Activated T-cell treated with anti-CD3 and anti-CD28 coated beads, Interleukin-2, amount 50 U/mL, for 24 hours (primary cell): ENCODE measurements at regions not wholly inside any gene's neighbourhood (a gene's known extent, or its start where the extent isn't known, plus 50 kb on each side); places are given as distances from the start of the nearest gene placed in this dataset.

Source experiments
- DNase-seq: peaks from one replicate; pipeline ENCODE4 v3.0.0-alpha.2; 2020
- H3K27ac Mint-ChIP-seq: 2 replicates; pipeline ENCODE4 v1.8.0; 2020; ENCODE audit warnings: mild to moderate bottlenecking, mixed read lengths
- H3K27me3 Mint-ChIP-seq: 2 replicates; pipeline ENCODE4 v1.8.0; 2020; ENCODE audit warnings: mixed read lengths
- H3K36me3 Mint-ChIP-seq: 2 replicates; pipeline ENCODE4 v1.8.0; 2020; ENCODE audit warnings: low read depth, mixed read lengths
- H3K4me1 Mint-ChIP-seq: 2 replicates; pipeline ENCODE4 v1.8.0; 2020; ENCODE audit warnings: low read depth, mixed read lengths
- H3K4me3 Mint-ChIP-seq: 2 replicates; pipeline ENCODE4 v1.8.0; 2020; ENCODE audit warnings: mild to moderate bottlenecking, moderate library complexity, mixed read lengths
- H3K9me3 Mint-ChIP-seq: 2 replicates; pipeline ENCODE4 v1.8.0; 2020; ENCODE audit warnings: mixed read lengths

- no peak overlapping the region for H3K4me3 Mint-ChIP-seq
These were observed 415.9 kb downstream of the ETS1 start for GRCh38 chr11:128171506-128171905.

DNA sequence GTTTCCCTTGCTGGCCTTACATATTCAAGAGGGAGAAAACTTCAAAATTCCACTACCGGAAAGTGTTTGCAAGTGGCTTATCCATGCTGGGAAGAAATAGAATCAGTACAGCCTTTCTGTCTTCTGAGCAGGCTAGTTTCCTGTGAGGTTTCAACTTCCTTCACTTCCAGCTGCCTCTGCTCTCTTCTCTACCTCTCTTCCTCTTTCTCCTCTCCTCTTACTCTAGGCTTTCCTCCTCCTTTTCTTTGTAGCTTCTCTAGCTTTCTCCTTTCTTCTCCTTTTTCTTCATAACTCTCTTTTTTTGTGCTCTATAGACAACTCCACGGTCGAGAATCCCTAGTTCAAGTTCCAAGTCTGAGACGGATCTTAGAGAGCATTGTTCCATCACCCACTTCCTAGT is 421.8 kb downstream of the ETS1 start:
- no peaks in the 10 kb centered on the region for H3K36me3 Mint-ChIP-seq
- H3K4me3 Mint-ChIP-seq = no peak overlapping the region
- no peak for DNase-seq
- H3K27me3 Mint-ChIP-seq = no peaks in the 10 kb centered on the region
- H3K27ac Mint-ChIP-seq = no peak overlapping the region
- no peaks in the 10 kb centered on the region for H3K9me3 Mint-ChIP-seq
- peaks cover 6% of the 10 kb centered on the region for H3K4me1 Mint-ChIP-seq

More at GRCh38 chr11:128171506-128171905, 415.9 kb downstream of the ETS1 start:
- Mint-ChIP-seq H3K36me3 (no peaks in the 10 kb centered on the region), H3K27me3 (no peaks in the 10 kb centered on the region), H3K4me1 (peaks cover 24% of the 10 kb centered on the region), H3K27ac (no peak overlapping the region), H3K9me3 (no peaks in the 10 kb centered on the region)
- no peak for DNase-seq

DNA sequence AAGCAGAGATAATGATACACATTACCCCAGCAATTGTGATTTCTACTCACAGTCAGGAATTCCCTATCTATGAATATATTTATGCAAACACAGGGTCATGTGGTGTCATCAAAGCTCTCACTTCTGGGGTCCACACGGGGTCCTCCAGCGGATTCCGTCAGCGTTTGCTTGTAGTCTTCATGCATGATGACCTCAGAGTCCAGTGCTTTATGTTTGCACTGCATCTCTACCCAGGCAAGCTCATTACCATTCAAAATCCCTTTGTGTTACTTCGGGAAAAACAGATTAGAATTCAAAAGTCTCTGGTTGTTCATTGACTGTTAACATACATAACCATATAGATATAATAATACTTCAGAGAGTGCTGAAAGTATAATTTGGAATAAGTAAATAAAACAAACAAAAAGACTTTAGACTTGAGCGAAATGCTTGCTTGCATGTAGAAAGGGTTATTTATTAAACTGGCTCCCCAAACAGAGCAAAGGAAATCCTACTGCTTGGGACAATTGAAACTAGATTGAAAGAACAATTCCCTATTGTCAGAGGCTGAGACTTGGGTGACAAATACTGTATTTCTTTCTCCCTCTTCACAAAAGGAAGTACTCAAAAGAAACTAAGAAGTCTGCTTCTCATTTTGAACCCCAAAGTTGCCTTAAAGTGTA is 423.1 kb downstream of the ETS1 start:
- Mint-ChIP-seq H3K27ac (no peak overlapping the region), H3K9me3 (no peaks in the 10 kb centered on the region), H3K36me3 (no peaks in the 10 kb centered on the region), H3K27me3 (no peaks in the 10 kb centered on the region), H3K4me3 (no peak overlapping the region), H3K4me1 (peaks cover 6% of the 10 kb centered on the region)
- DNase-seq = no peak

DNA sequence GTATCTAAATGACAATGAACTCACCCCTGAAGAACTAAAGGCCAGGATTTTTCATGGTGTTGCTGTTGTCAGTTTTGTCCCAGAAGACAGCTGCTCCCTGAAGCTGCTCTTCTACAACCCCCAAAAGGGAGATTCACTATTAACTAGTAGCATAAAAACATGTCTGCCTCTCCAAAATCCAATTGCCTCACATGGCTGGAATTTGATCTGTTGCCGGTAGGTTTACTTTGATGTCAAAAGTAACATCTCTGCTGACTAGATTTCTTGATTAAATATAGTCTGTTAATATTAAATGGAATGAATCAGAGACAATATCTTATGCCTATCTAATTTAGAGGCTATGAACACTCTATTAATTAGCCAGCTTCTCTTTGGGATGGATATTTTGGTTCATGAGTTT is 425.4 kb downstream of the ETS1 start:
- no peak overlapping the region for H3K27ac Mint-ChIP-seq
- no peaks in the 10 kb centered on the region for H3K36me3 Mint-ChIP-seq
- H3K27me3 Mint-ChIP-seq = no peaks in the 10 kb centered on the region
- DNase-seq = no peak
- H3K4me1 Mint-ChIP-seq = peaks cover 20% of the 10 kb centered on the region
- H3K4me3 Mint-ChIP-seq = no peak overlapping the region
- no peaks in the 10 kb centered on the region for H3K9me3 Mint-ChIP-seq

DNA sequence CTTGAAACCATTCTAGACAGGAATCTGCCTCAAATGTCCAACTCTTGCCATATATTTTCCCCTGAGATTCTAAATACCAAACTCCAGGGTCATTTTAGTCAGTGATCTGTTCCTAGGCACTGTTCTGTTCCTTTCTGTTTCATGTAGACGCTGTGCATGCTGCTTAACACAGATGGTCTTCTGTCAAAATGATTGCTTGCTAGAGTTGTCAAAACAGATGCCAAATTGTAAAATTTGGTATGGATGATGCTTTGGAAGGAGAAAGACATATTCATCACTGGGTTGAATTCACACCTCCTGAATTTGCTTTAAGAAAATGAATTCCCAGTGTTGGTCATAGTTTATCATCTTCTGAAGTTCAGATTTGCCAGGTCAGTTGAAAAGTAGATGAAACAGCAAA is 425.9 kb downstream of the ETS1 start:
- Mint-ChIP-seq H3K4me3 (no peak overlapping the region), H3K9me3 (no peaks in the 10 kb centered on the region), H3K27ac (no peak overlapping the region), H3K36me3 (no peaks in the 10 kb centered on the region), H3K27me3 (no peaks in the 10 kb centered on the region), H3K4me1 (peaks cover 23% of the 10 kb centered on the region)
- no peak for DNase-seq

GRCh38 chr11:128158860-128159259 is 428.5 kb downstream of the ETS1 start:
- no peak overlapping the region for H3K4me3 Mint-ChIP-seq
- H3K4me1 Mint-ChIP-seq = peaks cover 16% of the 10 kb centered on the region
- no peak overlapping the region for H3K27ac Mint-ChIP-seq
- no peak for DNase-seq
- no peaks in the 10 kb centered on the region for H3K9me3 Mint-ChIP-seq
- no peaks in the 10 kb centered on the region for H3K36me3 Mint-ChIP-seq
- no peaks in the 10 kb centered on the region for H3K27me3 Mint-ChIP-seq

DNA sequence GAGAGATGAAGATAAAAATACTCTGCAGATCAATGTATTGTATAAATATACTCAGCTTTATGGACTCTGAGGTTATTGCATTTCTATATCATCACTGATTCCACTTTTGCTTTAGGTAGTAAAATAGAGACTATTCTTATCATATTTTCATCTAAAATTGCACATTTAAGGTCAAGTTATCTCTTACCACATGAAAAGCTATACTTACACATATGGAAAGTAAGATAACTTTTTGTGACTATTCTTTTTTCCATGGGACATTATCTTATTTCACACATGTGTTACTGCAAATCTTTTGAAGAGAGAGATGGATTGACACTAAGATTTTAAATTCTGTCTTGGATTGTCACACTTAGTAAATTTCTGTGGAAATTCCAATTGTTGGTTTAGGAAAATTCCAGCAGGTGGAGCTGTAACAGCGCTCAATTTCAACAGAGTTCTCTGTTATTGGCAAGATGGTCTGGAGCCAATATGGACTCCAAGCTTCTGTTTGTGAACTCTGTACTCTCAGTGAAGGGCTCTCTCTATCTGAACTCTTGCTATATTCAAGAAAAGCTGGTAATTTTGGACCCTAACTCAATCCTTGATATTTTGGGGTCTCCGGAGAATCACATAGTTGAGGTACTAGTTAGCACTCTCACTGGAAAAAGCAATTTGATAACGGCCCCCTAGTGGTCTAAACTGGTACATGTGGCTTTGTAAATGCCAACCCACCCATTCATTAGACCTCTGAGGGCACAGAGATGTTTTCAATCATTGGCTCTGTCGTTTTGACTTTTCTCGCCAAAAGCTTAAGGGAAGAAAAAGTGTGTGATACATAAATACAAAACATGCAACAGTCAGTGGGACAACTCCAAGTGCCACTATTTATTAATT is 429.7 kb downstream of the ETS1 start:
- peak overlapping the region; percentile 68 for H3K4me3 Mint-ChIP-seq
- H3K27ac Mint-ChIP-seq = peak overlapping the region; percentile 93
- H3K4me1 Mint-ChIP-seq = peaks cover 16% of the 10 kb centered on the region
- H3K27me3 Mint-ChIP-seq = no peaks in the 10 kb centered on the region
- no peak for DNase-seq
- H3K9me3 Mint-ChIP-seq = no peaks in the 10 kb centered on the region
- no peaks in the 10 kb centered on the region for H3K36me3 Mint-ChIP-seq

GRCh38 chr11:128156486-128156885 is 430.9 kb downstream of the ETS1 start:
- Mint-ChIP-seq H3K4me1 (peaks cover 16% of the 10 kb centered on the region), H3K36me3 (no peaks in the 10 kb centered on the region), H3K4me3 (no peak overlapping the region), H3K27me3 (no peaks in the 10 kb centered on the region), H3K9me3 (no peaks in the 10 kb centered on the region), H3K27ac (no peak overlapping the region)
- no peak for DNase-seq

GRCh38 chr11:128155590-128155989 is 431.8 kb downstream of the ETS1 start:
- no peak overlapping the region for H3K4me3 Mint-ChIP-seq

DNA sequence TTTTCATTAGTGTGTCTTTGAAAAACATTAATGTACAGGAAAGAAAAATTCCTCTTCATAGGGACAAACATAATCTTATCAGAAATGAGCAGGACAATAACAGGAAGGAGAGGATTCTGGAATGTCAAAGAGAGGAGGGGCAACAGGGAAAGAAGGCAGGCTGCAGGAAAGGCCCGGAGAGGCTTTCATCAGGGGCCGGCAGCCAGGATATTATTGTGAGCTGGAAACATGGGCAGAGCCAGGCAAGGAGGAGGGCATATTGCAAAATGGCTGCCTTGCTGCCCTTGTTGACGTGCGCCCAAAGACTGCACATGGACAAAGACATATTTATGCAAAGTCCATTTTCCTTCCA is 433.7 kb downstream of the ETS1 start:
- H3K9me3 Mint-ChIP-seq = no peaks in the 10 kb centered on the region
- DNase-seq = no peak
- H3K36me3 Mint-ChIP-seq = no peaks in the 10 kb centered on the region
- no peak overlapping the region for H3K4me3 Mint-ChIP-seq
- H3K27me3 Mint-ChIP-seq = no peaks in the 10 kb centered on the region
- H3K27ac Mint-ChIP-seq = no peak overlapping the region
- H3K4me1 Mint-ChIP-seq = peaks cover 16% of the 10 kb centered on the region

More at GRCh38 chr11:128155590-128155989, 431.8 kb downstream of the ETS1 start:
- H3K4me1 Mint-ChIP-seq = peaks cover 16% of the 10 kb centered on the region
- no peak overlapping the region for H3K27ac Mint-ChIP-seq
- H3K27me3 Mint-ChIP-seq = no peaks in the 10 kb centered on the region
- no peaks in the 10 kb centered on the region for H3K9me3 Mint-ChIP-seq
- H3K36me3 Mint-ChIP-seq = no peaks in the 10 kb centered on the region
- no peak for DNase-seq

DNA sequence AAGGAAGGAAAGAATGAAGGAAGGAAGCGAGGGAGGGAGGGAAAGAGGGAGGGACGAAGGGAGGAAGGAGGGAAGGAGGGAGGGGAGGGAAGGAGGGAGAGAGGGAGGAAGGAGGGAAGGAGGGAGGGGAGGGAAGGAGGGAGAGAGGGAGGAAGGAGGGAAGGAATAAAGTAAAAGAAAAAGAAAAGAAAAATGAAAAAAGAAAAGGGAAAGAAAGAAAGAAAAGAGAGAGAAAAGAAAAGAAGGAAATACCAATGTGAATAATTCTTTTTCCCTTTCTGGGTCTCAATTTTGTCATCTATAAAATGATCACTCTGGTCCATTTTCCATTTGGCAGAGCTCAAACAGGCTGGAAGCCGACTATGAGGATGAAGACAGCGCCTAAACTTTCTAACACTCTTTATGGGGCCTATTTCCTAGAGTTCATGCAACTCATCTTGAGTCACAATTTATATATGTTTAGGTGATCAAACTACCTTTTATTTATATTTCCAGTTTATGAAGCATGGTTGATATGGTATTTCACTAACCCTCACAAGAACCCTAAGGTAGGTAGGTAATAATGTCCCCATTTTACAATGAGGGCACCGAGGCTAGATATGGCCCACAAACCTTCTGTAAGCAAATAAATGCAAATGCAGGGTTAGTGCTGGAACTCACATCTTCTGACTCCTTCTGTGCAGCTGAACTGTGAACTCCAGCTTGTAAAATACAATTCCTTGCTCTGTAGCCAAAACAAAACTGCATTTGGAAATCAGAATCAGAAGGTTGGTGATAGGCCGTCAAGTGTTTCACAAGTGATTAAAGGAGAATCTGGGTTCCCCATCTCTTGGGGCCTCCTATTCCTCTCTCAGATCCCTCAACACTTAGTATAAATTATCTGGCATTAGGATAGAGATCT is 434.3 kb downstream of the ETS1 start:
- Mint-ChIP-seq H3K4me3 (no peak overlapping the region), H3K36me3 (no peaks in the 10 kb centered on the region), H3K27ac (no peak overlapping the region), H3K4me1 (peaks cover 14% of the 10 kb centered on the region), H3K27me3 (no peaks in the 10 kb centered on the region), H3K9me3 (no peaks in the 10 kb centered on the region)
- no peak for DNase-seq

DNA sequence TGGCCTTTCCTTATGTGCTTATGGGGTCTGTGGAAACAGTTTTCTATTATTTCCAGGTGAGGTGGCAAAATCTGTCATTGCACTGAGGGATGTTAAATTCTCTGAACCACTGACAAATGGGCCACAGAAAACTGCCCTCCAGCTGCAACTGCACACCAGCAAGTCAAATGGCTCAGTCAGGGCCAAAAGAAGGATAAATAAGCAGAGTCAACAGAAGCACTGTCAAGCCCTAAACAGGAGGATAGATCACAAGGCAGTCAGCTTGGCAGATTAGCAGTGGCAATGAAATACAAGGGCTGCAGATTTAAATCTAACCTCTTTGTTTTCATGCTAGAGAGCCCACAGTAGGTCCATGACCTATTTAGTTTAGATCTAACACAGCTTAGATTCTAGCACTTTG is 435.6 kb downstream of the ETS1 start:
- no peak overlapping the region for H3K4me3 Mint-ChIP-seq
- H3K36me3 Mint-ChIP-seq = no peaks in the 10 kb centered on the region
- peaks cover 1% of the 10 kb centered on the region for H3K4me1 Mint-ChIP-seq
- no peaks in the 10 kb centered on the region for H3K27me3 Mint-ChIP-seq
- DNase-seq = no peak
- no peaks in the 10 kb centered on the region for H3K9me3 Mint-ChIP-seq
- H3K27ac Mint-ChIP-seq = no peak overlapping the region

DNA sequence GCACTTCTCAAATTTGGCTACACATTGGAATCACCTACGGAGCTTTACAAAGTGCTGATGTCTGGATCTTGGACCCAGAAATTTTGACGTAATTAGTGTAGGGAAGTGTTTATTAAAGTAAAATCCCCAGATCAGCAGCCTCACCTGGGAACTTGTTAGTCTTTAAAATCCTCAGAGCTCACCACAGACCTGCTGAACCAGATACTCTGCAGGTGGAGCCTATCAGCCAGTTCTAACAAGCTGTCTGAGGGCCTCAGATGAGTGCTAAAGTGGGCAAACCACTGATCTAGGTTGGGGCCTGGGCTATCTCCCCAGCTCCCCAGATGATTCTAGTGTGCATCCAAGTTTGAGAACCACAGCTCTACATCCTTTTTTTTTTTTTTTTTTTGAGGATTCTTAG is 436.0 kb downstream of the ETS1 start:
- Mint-ChIP-seq H3K4me3 (no peak overlapping the region), H3K9me3 (no peaks in the 10 kb centered on the region), H3K27me3 (no peaks in the 10 kb centered on the region), H3K36me3 (no peaks in the 10 kb centered on the region), H3K27ac (no peak overlapping the region), H3K4me1 (no peaks in the 10 kb centered on the region)
- DNase-seq = no peak

DNA sequence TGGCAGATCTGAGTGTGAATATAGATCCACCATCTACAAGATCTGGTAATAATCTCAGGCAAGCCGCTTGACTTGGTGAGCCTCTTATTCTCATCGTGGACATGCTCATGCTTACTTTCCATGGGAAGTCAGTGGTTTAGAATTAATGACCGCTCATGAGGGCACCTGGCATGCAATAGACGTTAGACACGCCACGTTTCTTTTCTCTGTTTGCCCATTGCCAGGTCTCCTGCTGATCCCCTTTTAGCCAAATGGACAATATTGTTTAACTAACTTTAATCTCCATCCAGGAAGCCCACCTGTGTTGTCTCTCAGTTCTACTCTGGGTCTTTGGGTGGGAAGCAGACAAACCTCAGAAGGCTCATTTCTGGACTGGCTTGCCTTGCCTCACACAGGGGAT is 439.1 kb downstream of the ETS1 start:
- no peaks in the 10 kb centered on the region for H3K9me3 Mint-ChIP-seq
- DNase-seq = no peak
- no peak overlapping the region for H3K4me3 Mint-ChIP-seq
- no peaks in the 10 kb centered on the region for H3K4me1 Mint-ChIP-seq
- H3K27me3 Mint-ChIP-seq = no peaks in the 10 kb centered on the region
- H3K27ac Mint-ChIP-seq = no peak overlapping the region
- H3K36me3 Mint-ChIP-seq = no peaks in the 10 kb centered on the region
